ENCODE measurements at regions not wholly inside any gene's neighbourhood (a gene's known extent, or its start where the extent isn't known, plus 50 kb on each side); places are given as distances from the start of the nearest gene placed in this dataset.

DNA sequence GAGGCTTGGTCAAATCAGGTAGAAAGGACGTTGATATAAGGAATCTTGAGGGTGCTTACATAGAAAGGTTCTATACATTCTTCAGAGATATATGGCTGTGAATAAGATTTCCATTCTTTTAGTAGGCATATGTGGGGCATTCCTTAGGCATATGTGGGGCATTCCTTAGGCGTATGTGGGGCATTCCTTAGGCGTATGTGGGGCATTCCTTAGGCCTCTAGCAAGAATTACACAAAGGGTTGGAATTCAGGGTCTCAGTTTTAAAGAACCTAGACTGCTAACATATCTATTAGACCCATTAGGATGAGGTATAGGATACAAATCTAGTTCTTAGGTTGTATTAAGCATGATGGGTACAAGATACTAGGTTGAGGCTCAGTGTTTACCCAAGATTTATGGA lies 607.8 kb downstream of the SI start:
- DNase-seq (ENCODE audit: extremely low read depth, low read depth): no peak
- H3K4me3 ChIP-seq (replicated peaks; ENCODE audit: low read depth, low read length): no peak overlapping the region
- TF ChIP-seq, protein P1, sequence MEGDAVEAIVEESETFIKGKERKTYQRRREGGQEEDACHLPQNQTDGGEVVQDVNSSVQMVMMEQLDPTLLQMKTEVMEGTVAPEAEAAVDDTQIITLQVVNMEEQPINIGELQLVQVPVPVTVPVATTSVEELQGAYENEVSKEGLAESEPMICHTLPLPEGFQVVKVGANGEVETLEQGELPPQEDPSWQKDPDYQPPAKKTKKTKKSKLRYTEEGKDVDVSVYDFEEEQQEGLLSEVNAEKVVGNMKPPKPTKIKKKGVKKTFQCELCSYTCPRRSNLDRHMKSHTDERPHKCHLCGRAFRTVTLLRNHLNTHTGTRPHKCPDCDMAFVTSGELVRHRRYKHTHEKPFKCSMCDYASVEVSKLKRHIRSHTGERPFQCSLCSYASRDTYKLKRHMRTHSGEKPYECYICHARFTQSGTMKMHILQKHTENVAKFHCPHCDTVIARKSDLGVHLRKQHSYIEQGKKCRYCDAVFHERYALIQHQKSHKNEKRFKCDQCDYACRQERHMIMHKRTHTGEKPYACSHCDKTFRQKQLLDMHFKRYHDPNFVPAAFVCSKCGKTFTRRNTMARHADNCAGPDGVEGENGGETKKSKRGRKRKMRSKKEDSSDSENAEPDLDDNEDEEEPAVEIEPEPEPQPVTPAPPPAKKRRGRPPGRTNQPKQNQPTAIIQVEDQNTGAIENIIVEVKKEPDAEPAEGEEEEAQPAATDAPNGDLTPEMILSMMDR (IDR thresholded peaks at IDR 0.05; ENCODE audit: low read depth, low read length, missing control alignments): no peak

DNA sequence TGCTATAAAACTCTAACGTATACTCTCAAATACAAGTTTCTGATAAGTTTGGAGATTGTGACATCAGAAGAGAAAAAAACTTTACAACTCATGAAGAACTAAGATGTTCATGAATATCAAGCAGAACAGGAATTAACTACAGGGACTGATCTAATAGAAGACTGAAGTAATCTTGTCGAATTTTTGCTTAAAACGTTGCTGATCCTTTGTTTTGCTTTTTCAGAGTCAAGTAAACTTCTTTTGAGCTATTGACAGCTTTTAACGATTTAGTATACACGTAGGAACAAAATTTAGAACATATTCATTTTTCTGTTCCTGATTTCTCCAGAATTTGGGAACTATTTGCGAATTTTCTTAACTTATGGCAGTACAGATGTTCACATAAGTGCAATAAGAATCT lies 610.2 kb downstream of the SI start:
- H3K4me3 ChIP-seq (replicated peaks; ENCODE audit: low read depth, low read length): no peak overlapping the region
- DNase-seq (ENCODE audit: extremely low read depth, low read depth): no peak
- TF ChIP-seq, protein P1 (IDR thresholded peaks at IDR 0.05; ENCODE audit: low read depth, low read length, missing control alignments): no peak

DNA sequence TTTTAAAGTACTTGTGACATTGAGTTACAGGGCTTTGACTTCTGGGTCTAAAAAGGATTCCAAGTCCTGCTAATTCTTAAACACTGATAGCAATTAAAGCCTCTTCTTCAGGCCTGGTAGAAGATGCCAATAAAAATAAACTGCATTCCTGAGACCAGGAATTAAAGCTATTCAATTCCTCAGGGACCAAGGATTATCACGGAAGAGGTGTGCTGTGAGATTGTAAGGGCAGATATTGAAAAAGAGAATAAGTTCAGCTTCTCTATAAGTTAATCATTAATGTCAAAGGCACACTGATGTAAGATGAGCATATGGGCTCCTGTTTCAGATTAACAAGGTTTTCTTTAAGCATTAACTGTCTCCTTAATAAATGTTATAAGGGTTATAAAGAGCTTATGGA lies 611.3 kb downstream of the SI start:
- DNase-seq (ENCODE audit: extremely low read depth, low read depth): no peak

DNA sequence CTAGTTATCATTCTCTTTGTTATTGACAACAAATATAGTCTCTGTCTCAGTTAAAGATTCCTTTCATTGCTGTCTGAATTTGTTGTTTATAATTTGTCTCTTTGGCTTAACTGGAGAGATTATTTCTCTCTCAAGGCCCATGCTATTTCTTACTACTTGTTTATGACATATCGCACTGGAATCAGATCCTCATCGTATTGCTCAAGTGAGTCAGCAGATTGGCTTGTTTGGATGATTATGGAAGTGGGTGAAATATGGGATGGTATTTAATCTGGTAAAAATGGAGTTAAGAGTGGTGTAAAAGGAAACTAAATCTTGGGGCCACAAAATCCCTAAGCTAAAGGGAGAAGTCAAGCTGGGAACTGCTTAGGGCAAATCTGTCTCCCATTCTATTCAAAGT lies 613.1 kb downstream of the SI start:
- DNase-seq (ENCODE audit: extremely low read depth, low read depth): no peak
- TF ChIP-seq, protein P1 (IDR thresholded peaks at IDR 0.05; ENCODE audit: low read depth, low read length, missing control alignments): no peak
- H3K4me3 ChIP-seq (replicated peaks; ENCODE audit: low read depth, low read length): no peak overlapping the region

More for the DNA sequence above, 611.3 kb downstream of the SI start:
- TF ChIP-seq, protein P1 (IDR thresholded peaks at IDR 0.05; ENCODE audit: low read depth, low read length, missing control alignments): no peak
- no peak overlapping the region for H3K4me3 ChIP-seq (replicated peaks; ENCODE audit: low read depth, low read length)

DNA sequence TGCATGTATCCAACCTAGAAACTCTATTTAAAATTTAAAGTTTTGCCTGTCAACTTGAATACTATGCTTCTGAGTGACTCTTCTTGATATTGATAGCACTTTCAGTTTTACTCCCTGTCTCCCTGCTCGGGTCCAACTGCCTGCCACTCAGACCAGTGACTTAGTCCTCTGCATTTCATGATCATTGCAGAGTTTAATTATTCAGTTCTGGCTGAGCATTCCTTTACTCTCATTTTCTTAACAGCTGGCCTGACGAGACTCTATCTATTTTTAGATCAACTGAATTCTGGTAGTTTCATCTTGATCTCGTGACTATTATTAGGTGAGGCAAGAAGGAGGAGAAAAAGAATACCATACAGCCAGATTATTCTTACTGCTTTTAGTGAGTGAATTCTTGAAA lies 617.4 kb downstream of the SI start:
- TF ChIP-seq, protein P1 (IDR thresholded peaks at IDR 0.05; ENCODE audit: low read depth, low read length, missing control alignments): no peak
- no peak overlapping the region for H3K4me3 ChIP-seq (replicated peaks; ENCODE audit: low read depth, low read length)
- no peak for DNase-seq (ENCODE audit: extremely low read depth, low read depth)

DNA sequence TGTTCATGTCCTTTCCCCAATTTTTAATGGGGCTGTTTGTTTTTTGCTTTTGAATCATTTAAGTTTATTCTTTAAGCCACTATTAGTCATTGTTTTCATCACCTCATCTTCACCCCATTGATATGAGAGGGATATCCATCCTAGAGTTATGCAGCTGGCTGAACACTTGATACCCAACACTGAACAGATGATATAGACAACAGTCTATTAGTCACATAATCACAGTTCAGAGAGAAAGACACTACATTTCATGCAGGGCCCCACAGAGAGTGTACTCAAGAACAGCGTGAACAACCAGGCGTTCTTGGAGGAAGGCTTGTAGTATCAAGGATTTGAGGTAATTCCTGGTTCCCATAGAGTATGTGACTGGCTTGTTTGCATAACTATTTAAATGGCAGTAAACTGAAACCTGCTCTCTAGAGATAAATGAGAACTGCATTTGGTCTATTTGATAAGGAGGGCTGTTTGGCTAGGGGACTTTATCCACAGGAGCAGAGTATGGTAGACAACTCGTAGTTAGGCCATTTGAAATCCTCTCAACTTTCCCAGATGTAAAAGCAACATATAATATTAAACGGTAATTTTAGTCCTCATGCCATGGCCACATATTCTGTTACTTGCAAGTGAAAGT lies 618.7 kb downstream of the SI start:
- H3K4me3 ChIP-seq (replicated peaks; ENCODE audit: low read depth, low read length): no peak overlapping the region
- DNase-seq (ENCODE audit: extremely low read depth, low read depth): no peak
- TF ChIP-seq, protein P1 (IDR thresholded peaks at IDR 0.05; ENCODE audit: low read depth, low read length, missing control alignments): no peak

DNA sequence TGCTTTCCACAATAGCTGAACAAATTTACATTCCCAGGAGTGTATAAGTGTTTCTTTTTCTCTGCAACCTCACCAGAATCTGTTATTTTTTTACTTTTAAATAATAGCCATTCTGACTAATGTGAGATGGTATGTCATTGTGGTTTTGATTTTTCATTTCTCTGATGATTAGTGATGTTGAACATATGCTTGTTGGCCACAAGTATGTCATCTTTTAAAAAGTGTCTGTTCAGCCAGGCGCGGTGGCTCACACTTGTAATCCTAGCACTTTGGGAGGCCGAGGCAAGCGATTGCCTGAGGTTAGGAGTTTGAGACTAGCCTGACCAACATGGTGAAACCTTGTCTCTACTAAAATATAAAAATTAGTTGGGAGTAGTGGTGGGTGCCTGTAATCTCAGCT lies 619.3 kb downstream of the SI start:
- TF ChIP-seq, protein P1 (IDR thresholded peaks at IDR 0.05; ENCODE audit: low read depth, low read length, missing control alignments): no peak
- H3K4me3 ChIP-seq (replicated peaks; ENCODE audit: low read depth, low read length): no peak overlapping the region

More for the DNA sequence above, 619.3 kb downstream of the SI start:
- no peak for DNase-seq (ENCODE audit: extremely low read depth, low read depth)

Data from HFF-Myc (cell line).